HCT116 (cell line): ENCODE measurements at regions not wholly inside any gene's neighbourhood (a gene's known extent, or its start where the extent isn't known, plus 50 kb on each side); places are given as distances from the start of the nearest gene placed in this dataset.

ENCODE experiments used
- ATAC-seq: fragments of 200-7000 bp; cut with Tn5 transposase; 2 replicates; pipeline ENCODE4 v1.9.1; 2020; ENCODE audit warnings: mild to moderate bottlenecking, moderate library complexity
- BruUV-seq: library from RNA; stranded (reverse); fragments of 400-500 nt; replicated peaks from 2 replicates; lab custom pipeline; 2021; lab: Mats Ljungman, UMichigan
- CTCF ChIA-PET: fragments of 300-600 bp; sonication (Branson Sonifier 250); formaldehyde crosslinking; loops from one replicate; lab custom pipeline; 2021; ENCODE audit warnings: antibody characterized with exemption; lab: Charles Lee
- POLR2A ChIA-PET: fragments of 300-600, 350-600 bp; sonication (Branson Sonifier 250); formaldehyde crosslinking; loops from one replicate; lab custom pipeline; 2021; ENCODE audit warnings: antibody characterized with exemption; lab: Charles Lee
- RAD21 ChIA-PET, 2 experiments: fragments of 300-600 bp; sonication (Branson Sonifier 250); formaldehyde crosslinking; loops; one replicate each; lab custom pipeline; 2023; ENCODE audit warnings: low total read pairs in 2 of 2; ENCODE audit not compliant: uncharacterized antibody in 2 of 2, unreplicated experiment in 2 of 2, low non-redundant PET in 1 of 2; lab: Charles Lee
- DNase-seq: peaks from one replicate; pipeline ENCODE4 v3.0.0-alpha.2; 2010; ENCODE audit warnings: low read depth, low spot score
- H2AFZ ChIP-seq: fragments of 200-600 bp; shearing (Covaris generic), sonication (generic); 2 replicates; pipeline ENCODE4 v1.6.1; 2017; ENCODE audit warnings: low read depth, mixed run types, mixed read lengths, antibody characterized with exemption, low read length; ENCODE audit not compliant: poor library complexity, severe bottlenecking
- H3K27ac ChIP-seq: 2 replicates; pipeline ENCODE4 v1.5.1; 2012; ENCODE audit warnings: low read depth, low read length
- H3K27me3 ChIP-seq: fragments of 200-600 bp; sonication (generic); 2 replicates; pipeline ENCODE4 v1.6.1; 2016; ENCODE audit warnings: mixed run types, low read length, mixed read lengths; ENCODE audit not compliant: insufficient read depth
- H3K36me3 ChIP-seq, 2 experiments: fragments of 200-500 bp in 1 of 2; fragments of 200-600 bp in 1 of 2; sonication (Bioruptor generic) in 1 of 2; sonication (generic) in 1 of 2; 2 replicates each; pipeline versions ENCODE4 v1.5.1 to v1.6.1; 2014 to 2016; ENCODE audit warnings: low read length in 2 of 2, inconsistent platforms in 1 of 2, mixed read lengths in 1 of 2, mixed run types in 1 of 2; ENCODE audit not compliant: insufficient read depth in 2 of 2, control insufficient read depth in 1 of 2
- H3K4me1 ChIP-seq, 2 experiments: fragments of 200-600 bp in 1 of 2; sonication (generic) in 1 of 2; 2 replicates each; pipeline versions ENCODE4 v1.5.1 to v1.6.1; 2012 to 2017; ENCODE audit warnings: low read length in 2 of 2, inconsistent platforms in 1 of 2, mild to moderate bottlenecking in 1 of 2, mixed read lengths in 1 of 2, mixed run types in 1 of 2, moderate library complexity in 1 of 2; ENCODE audit not compliant: insufficient read depth in 2 of 2, control insufficient read depth in 1 of 2
- H3K4me2 ChIP-seq: fragments of 200-600 bp; sonication (generic); 2 replicates; pipeline ENCODE4 v1.6.1; 2017; ENCODE audit warnings: mixed run types, low read length, mixed read lengths
- H3K4me3 ChIP-seq, 2 experiments: fragments of 200-600 bp in 1 of 2; sonication (generic) in 1 of 2; replicated peaks in 1 of 2; 2 replicates each; pipeline ENCODE4 v1.5.1; 2011 to 2016; ENCODE audit warnings: low read length in 2 of 2, control low read depth in 1 of 2, low read depth in 1 of 2, mild to moderate bottlenecking in 1 of 2, mixed read lengths in 1 of 2, mixed run types in 1 of 2
- H3K79me2 ChIP-seq: fragments of 200-600 bp; sonication (generic); 2 replicates; pipeline ENCODE4 v1.6.1; 2017; ENCODE audit warnings: mild to moderate bottlenecking, mixed run types, low read length, moderate library complexity, mixed read lengths; ENCODE audit not compliant: insufficient read depth
- H3K9ac ChIP-seq: fragments of 200-600 bp; sonication (generic); 2 replicates; pipeline ENCODE4 v1.6.1; 2016; ENCODE audit warnings: low read length, mixed read lengths
- H3K9me2 ChIP-seq: fragments of 200-600 bp; sonication (generic), shearing (Covaris generic); 2 replicates; pipeline ENCODE4 v1.6.1; 2017; ENCODE audit warnings: mixed run types, mild to moderate bottlenecking, moderate library complexity; ENCODE audit not compliant: insufficient read depth
- H3K9me3 ChIP-seq, 2 experiments: fragments of 200-500 bp in 1 of 2; fragments of 200-600 bp in 1 of 2; sonication (Bioruptor generic) in 1 of 2; sonication (generic) in 1 of 2; 2 replicates each; pipeline ENCODE4 v1.6.1; 2014 to 2017; ENCODE audit warnings: low read length in 2 of 2, mixed read lengths in 2 of 2, inconsistent platforms in 1 of 2, low read depth in 1 of 2, mild to moderate bottlenecking in 1 of 2, mixed run types in 1 of 2, moderate library complexity in 1 of 2; ENCODE audit not compliant: control insufficient read depth in 1 of 2, insufficient read depth in 1 of 2
- H4K20me1 ChIP-seq: fragments of 200-600 bp; sonication (generic), shearing (Covaris generic); 2 replicates; pipeline ENCODE4 v1.6.1; 2017; ENCODE audit warnings: mixed run types, mild to moderate bottlenecking, moderate library complexity; ENCODE audit not compliant: insufficient read depth
- CBX3 ChIP-seq: IDR thresholded peaks from 2 replicates; pipeline ENCODE4 v1.6.1; 2012; ENCODE audit warnings: low read depth
- EGR1 ChIP-seq: IDR thresholded peaks from 2 replicates; pipeline ENCODE4 v1.6.1; 2012; ENCODE audit warnings: low read depth
- ELF1 ChIP-seq: IDR thresholded peaks from 2 replicates; pipeline ENCODE4 v1.6.1; 2012; ENCODE audit warnings: low read depth, borderline replicate concordance
- EZH2 ChIP-seq: fragments of 200-600 bp; sonication (generic); IDR thresholded peaks from 2 replicates; pipeline ENCODE4 v1.6.1; 2017; ENCODE audit warnings: antibody characterized with exemption, mixed run types
- EZH2phosphoT487 ChIP-seq: fragments of 200-600 bp; IDR thresholded peaks from 2 replicates; pipeline ENCODE4 v1.6.1; 2018; ENCODE audit warnings: antibody characterized with exemption, borderline replicate concordance
- JUND ChIP-seq: IDR thresholded peaks from 2 replicates; pipeline ENCODE4 v1.6.1; 2012
- MAX ChIP-seq: IDR thresholded peaks from 2 replicates; pipeline ENCODE4 v1.6.1; 2012
- POLR2A ChIP-seq: IDR thresholded peaks from 2 replicates; pipeline ENCODE4 v1.7.0; 2011; ENCODE audit warnings: borderline replicate concordance; ENCODE audit not compliant: insufficient read depth, insufficient read length; ENCODE audit errors: extremely low read depth
- POLR2AphosphoS5 ChIP-seq: IDR thresholded peaks from 2 replicates; pipeline ENCODE4 v1.6.1; 2011; ENCODE audit warnings: mild to moderate bottlenecking, low read depth, low read length, moderate library complexity
- RAD21 ChIP-seq: IDR thresholded peaks from 2 replicates; pipeline ENCODE4 v1.6.1; 2012; ENCODE audit warnings: low read depth, mild to moderate bottlenecking
- SIN3A ChIP-seq: IDR thresholded peaks from 2 replicates; pipeline ENCODE4 v1.6.1; 2012; ENCODE audit warnings: low read depth
- SP1 ChIP-seq: IDR thresholded peaks from 2 replicates; pipeline ENCODE4 v1.6.1; 2012; ENCODE audit warnings: low read depth
- SRF ChIP-seq: IDR thresholded peaks from 2 replicates; pipeline ENCODE4 v1.6.1; 2012; ENCODE audit warnings: low read depth
- TCF7L2 ChIP-seq: IDR thresholded peaks from 2 replicates; pipeline ENCODE4 v1.7.0; 2011; ENCODE audit warnings: borderline replicate concordance, inconsistent platforms; ENCODE audit not compliant: insufficient read depth, insufficient read length; ENCODE audit errors: extremely low read depth
- YY1 ChIP-seq: IDR thresholded peaks from 2 replicates; pipeline ENCODE4 v1.6.1; 2011; ENCODE audit warnings: low read length, low read depth, moderate library complexity, mild to moderate bottlenecking; ENCODE audit not compliant: insufficient replicate concordance; ENCODE audit errors: extremely low read depth
- ZNF274 ChIP-seq: fragments of 200-500 bp; sonication (Bioruptor generic); IDR thresholded peaks from 2 replicates; pipeline ENCODE4 v1.6.1; 2014; ENCODE audit warnings: mild to moderate bottlenecking, low read depth, low read length, inconsistent platforms
- intact Hi-C: fragments of 100-400 bp; cut with micrococcal nuclease; formaldehyde crosslinking; loops from 2 replicates; pipeline ENCODE4 v1.10.0; 2022
- TF ChIP-seq, protein P1 (sequence below): IDR thresholded peaks from 2 replicates; pipeline ENCODE4 v1.6.1; 2011; ENCODE audit warnings: mild to moderate bottlenecking, low read length, moderate library complexity; ENCODE audit not compliant: insufficient replicate concordance; ENCODE audit errors: extremely low read depth
- TF ChIP-seq, protein P2 (sequence below), 3 experiments: fragments of 200-600 bp in 1 of 3; sonication (generic) in 1 of 3; IDR thresholded peaks in 2 of 3; conservative IDR thresholded peaks in 1 of 3; 2 replicates each; pipeline ENCODE4 v1.5.1; 2012 to 2017; ENCODE audit warnings: low read depth in 2 of 3, low read length in 2 of 3, antibody characterized with exemption in 1 of 3, borderline replicate concordance in 1 of 3, control low read depth in 1 of 3, mild to moderate bottlenecking in 1 of 3, mixed read lengths in 1 of 3, mixed run types in 1 of 3, moderate library complexity in 1 of 3; ENCODE audit not compliant: insufficient read depth in 1 of 3
- TF ChIP-seq, protein P3 (sequence below): IDR thresholded peaks from 2 replicates; pipeline ENCODE4 v1.6.1; 2012

DNA sequence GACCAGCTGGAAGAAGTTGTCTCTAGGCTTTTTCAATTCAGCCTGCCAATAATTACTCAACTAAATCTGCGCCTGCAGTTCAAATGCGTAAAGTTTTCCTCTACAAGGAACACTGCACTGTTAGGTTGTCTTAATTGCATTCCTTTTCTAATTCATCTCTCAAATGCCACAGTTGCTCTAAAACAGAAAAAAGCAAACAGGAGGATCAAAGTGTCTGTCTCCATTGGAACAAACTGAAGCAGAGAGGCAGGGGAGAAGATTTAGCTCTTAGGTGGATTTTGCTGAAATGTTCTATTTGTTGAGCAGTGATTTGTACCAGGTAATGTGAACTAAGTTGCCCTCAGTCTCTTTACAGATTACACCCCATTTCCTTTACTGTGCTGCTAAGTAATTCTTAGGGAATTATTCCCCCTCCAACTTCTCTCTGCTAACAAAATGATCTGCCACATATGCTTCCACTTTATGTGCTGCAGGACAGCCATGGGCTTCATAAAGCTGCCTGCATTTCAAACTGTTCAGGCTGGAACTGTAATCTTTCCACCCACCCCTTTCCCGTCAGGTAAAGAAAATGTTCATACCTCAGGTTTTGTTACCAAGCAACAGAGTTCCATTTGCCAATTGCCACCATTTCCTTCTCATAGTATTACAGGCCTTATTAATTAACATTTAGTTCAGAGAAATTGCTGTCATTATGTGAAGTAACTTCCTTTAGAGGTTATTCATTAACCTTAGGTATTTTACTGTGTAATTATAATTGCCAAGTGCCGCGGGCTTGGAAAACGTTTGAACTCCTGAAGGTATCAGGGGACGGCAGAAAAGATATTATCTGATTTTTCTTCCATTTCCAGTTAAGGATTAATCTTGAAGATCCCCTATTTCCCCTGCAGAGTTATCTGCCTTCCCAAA lies 149.3 kb downstream of the SPRY1 start:
- H3K36me3 ChIP-seq, result no peaks in the 10 kb centered on the region
- no peak overlapping the region for H3K27ac ChIP-seq
- peaks cover 3 to 11% of the 10 kb centered on the region in 2 experiments; a peak in 2 of 4 replicates for H3K4me1 ChIP-seq
- CTCF ChIA-PET, result interaction anchor here (1.0 kb wide), 1 partner anchor 19 kb away, joined by 3 read pairs; no protein-coding TSS in a partner anchor
- POLR2A ChIA-PET, result no interaction called here
- no peaks in the 10 kb centered on the region for H4K20me1 ChIP-seq
- H2AFZ ChIP-seq, result no peak overlapping the region
- no peaks in the 10 kb centered on the region for H3K9me2 ChIP-seq
- no peaks in the 10 kb centered on the region for H3K79me2 ChIP-seq
- no peaks in the 10 kb centered on the region for H3K9me3 ChIP-seq
- RAD21 ChIA-PET, result no interaction called here
- H3K4me3 ChIP-seq, result no peak overlapping the region
- intact Hi-C loops, result no loop called here
- no TSS peak for BruUV-seq
- no peak overlapping the region for H3K4me2 ChIP-seq
- DNase-seq, result no peak
- no peak for ATAC-seq
- no peaks in the 10 kb centered on the region for H3K27me3 ChIP-seq
- no peak for TF ChIP-seq POLR2AphosphoS5
- TF ChIP-seq, protein P1, sequence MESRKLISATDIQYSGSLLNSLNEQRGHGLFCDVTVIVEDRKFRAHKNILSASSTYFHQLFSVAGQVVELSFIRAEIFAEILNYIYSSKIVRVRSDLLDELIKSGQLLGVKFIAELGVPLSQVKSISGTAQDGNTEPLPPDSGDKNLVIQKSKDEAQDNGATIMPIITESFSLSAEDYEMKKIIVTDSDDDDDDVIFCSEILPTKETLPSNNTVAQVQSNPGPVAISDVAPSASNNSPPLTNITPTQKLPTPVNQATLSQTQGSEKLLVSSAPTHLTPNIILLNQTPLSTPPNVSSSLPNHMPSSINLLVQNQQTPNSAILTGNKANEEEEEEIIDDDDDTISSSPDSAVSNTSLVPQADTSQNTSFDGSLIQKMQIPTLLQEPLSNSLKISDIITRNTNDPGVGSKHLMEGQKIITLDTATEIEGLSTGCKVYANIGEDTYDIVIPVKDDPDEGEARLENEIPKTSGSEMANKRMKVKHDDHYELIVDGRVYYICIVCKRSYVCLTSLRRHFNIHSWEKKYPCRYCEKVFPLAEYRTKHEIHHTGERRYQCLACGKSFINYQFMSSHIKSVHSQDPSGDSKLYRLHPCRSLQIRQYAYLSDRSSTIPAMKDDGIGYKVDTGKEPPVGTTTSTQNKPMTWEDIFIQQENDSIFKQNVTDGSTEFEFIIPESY, result no peak
- no peak for TF ChIP-seq EZH2
- no peak for TF ChIP-seq ZNF274
- no peak for TF ChIP-seq RAD21
- TF ChIP-seq, protein P2, sequence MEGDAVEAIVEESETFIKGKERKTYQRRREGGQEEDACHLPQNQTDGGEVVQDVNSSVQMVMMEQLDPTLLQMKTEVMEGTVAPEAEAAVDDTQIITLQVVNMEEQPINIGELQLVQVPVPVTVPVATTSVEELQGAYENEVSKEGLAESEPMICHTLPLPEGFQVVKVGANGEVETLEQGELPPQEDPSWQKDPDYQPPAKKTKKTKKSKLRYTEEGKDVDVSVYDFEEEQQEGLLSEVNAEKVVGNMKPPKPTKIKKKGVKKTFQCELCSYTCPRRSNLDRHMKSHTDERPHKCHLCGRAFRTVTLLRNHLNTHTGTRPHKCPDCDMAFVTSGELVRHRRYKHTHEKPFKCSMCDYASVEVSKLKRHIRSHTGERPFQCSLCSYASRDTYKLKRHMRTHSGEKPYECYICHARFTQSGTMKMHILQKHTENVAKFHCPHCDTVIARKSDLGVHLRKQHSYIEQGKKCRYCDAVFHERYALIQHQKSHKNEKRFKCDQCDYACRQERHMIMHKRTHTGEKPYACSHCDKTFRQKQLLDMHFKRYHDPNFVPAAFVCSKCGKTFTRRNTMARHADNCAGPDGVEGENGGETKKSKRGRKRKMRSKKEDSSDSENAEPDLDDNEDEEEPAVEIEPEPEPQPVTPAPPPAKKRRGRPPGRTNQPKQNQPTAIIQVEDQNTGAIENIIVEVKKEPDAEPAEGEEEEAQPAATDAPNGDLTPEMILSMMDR (IDR thresholded peaks at IDR 0.05 in 2 of 3, conservative IDR thresholded peaks at IDR 0.05 in 1 of 3; ENCODE audit: borderline replicate concordance in 1 of 3, insufficient read depth in 1 of 3, low read depth in 2 of 3, low read length in 2 of 3), result no peak
- TF ChIP-seq JUND, result no peak
- TF ChIP-seq EGR1, result no peak
- no peak for TF ChIP-seq EZH2phosphoT487
- no peak for TF ChIP-seq POLR2A
- TF ChIP-seq ELF1, result no peak
- TF ChIP-seq, protein P3, sequence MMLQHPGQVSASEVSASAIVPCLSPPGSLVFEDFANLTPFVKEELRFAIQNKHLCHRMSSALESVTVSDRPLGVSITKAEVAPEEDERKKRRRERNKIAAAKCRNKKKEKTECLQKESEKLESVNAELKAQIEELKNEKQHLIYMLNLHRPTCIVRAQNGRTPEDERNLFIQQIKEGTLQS, result no peak
- no peak for TF ChIP-seq SRF
- no peak for TF ChIP-seq MAX
- TF ChIP-seq CBX3, result no peak
- TF ChIP-seq SP1, result no peak
- no peak for TF ChIP-seq TCF7L2
- no peak for TF ChIP-seq SIN3A
- TF ChIP-seq YY1, result no peak
- H3K9ac ChIP-seq, result no peak overlapping the region
